GM12875 (cell line): ENCODE measurements at regions not wholly inside any gene's neighbourhood (a gene's known extent, or its start where the extent isn't known, plus 50 kb on each side); places are given as distances from the start of the nearest gene placed in this dataset.

ENCODE experiments used
- H3K4me3 ChIP-seq: one replicate; pipeline ENCODE4 v1.5.1; 2011; ENCODE audit warnings: low read depth, low read length, control low read depth
- TF ChIP-seq, protein P1 (sequence below): IDR thresholded peaks from 2 replicates; pipeline ENCODE4 v1.5.1; 2011; ENCODE audit warnings: low read depth, mild to moderate bottlenecking, control low read depth, inconsistent platforms, low read length, moderate library complexity, borderline replicate concordance; ENCODE audit not compliant: insufficient read depth

DNA sequence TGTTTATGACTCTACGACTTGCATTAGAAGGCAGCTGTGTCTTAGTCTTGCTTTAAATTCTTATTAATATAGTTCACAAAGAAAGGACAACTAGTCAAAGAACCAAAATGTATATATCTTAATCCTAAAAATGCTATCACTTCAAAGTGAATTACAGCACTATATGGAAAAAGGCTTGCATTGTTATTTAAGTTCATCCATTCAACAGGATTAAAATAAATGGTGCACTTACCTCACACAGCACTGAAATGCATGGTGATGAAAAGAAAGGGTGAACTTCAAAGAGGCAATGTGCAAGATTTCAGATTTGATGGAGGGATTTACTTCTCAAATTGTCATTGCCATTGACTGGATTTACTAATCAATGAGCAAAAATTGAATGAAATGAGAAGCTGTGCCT lies 344.4 kb upstream of the NUDT12 start:
- no peak overlapping the region for H3K4me3 ChIP-seq
- TF ChIP-seq, protein P1, sequence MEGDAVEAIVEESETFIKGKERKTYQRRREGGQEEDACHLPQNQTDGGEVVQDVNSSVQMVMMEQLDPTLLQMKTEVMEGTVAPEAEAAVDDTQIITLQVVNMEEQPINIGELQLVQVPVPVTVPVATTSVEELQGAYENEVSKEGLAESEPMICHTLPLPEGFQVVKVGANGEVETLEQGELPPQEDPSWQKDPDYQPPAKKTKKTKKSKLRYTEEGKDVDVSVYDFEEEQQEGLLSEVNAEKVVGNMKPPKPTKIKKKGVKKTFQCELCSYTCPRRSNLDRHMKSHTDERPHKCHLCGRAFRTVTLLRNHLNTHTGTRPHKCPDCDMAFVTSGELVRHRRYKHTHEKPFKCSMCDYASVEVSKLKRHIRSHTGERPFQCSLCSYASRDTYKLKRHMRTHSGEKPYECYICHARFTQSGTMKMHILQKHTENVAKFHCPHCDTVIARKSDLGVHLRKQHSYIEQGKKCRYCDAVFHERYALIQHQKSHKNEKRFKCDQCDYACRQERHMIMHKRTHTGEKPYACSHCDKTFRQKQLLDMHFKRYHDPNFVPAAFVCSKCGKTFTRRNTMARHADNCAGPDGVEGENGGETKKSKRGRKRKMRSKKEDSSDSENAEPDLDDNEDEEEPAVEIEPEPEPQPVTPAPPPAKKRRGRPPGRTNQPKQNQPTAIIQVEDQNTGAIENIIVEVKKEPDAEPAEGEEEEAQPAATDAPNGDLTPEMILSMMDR: no peak

DNA sequence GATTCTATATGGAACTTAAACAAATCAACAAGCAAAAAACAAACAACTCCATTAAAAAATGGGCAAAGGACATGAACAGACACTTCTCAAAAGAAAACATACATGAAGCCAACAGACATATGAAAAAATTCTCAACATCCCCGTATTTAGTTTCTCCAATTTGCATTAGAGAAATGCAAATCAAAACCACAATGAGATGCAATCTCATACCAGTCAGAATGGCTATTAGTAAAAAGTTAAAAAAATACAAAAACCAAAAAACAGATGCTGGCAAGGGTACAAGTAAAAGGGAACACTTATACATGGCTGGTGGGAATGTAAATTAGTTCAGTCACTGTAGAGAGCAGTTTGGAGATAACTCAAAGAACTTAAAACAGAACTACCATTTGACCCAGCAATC lies 342.1 kb upstream of the NUDT12 start:
- no peak overlapping the region for H3K4me3 ChIP-seq
- TF ChIP-seq, protein P1: no peak

DNA sequence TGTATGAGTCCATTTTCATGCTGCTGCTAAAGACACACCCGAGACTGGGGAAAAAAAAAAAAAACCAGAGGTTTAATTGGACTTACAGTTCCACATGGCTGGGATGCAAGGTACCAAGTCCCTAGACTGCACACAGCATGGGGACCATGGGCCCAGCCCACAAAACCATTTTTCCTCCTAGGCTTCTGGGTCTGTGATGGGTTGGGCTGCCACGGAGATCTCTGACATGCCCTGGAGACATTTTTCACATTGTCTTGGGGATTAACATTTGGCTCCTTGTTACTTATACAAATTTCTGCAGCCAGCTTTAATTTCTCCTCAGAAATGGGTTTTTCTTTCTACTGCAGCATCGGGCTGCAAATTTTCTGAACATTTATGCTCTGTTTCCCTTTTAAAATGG lies 340.3 kb upstream of the NUDT12 start:
- no peak overlapping the region for H3K4me3 ChIP-seq
- TF ChIP-seq, protein P1: no peak

DNA sequence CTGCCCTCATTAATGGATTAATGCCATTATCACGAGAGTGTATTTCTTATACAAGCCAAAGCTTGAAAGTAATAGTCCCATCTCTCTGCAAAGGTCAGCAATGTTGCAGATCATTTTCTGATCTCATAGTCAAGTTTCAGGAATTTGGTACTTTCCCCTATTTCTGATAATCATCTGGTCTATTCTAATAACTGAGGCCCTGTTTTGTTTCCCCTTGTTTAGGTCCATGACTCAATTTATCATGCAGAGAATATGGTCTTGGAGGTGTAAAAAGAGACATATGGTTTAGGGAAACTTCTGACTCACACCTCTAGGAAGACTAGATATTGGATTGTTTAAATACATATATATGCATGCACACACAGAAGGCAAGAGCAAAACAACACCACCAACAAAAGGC lies 339.3 kb upstream of the NUDT12 start:
- TF ChIP-seq, protein P1: no peak
- H3K4me3 ChIP-seq: no peak overlapping the region

DNA sequence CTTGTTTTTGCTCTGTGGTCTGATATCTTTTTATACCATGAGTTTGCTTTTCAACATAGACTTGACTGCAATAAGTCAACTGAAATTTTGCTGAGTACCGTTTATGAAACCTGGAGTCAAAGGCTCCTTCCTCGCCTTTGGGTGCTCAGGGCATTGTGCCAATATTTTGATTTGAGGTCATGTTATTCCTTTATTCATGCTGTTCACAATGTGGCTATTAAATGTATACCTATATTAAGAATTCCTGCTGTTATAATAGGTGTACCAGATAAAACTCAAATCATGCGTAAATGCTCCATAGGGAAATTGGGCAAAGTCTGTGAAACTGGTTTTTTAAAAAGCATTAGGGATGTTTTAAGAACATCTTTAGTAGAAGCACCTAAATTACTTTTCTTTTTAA lies 334.0 kb upstream of the NUDT12 start:
- TF ChIP-seq, protein P1: no peak
- no peak overlapping the region for H3K4me3 ChIP-seq

DNA sequence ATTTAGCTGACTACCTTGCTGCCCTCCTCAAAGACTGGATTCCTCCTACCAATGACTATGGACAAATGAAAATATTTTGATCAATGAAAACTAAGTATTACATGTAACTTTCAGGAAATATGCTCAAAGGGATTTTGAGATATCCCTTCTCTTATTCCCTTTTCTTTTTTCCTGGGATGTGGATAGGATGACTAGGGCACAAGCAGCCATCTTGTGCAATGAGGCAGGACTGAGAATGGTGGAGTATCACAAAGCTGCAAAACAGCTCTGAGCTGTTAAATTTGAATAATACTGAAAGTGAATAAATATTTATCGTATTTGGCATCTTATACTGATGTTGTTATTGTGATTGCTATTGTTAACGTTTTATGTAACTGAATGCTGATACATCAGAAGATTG lies 333.1 kb upstream of the NUDT12 start:
- no peak overlapping the region for H3K4me3 ChIP-seq
- TF ChIP-seq, protein P1: no peak

DNA sequence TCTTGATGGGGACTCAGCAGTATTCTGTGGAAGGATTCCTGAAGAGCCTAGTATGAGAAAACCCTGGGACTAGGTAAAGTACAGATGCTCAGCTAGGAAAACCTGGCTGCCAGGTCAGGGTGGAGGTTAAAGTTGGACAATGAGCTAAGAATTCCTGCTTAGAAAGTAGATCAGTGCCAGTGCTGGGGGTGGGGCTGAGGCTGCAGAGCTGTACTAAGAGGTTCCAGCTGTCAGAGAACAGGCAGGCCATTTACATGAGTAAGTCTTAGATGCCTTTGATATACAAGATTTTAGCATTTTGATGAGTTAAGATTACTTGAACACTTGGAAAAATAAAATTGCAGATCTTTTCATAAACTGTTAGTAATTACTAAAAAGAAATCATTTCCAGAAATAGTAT lies 332.3 kb upstream of the NUDT12 start:
- no peak overlapping the region for H3K4me3 ChIP-seq
- TF ChIP-seq, protein P1: no peak
